ENCODE measurements at regions not wholly inside any gene's neighbourhood (a gene's known extent, or its start where the extent isn't known, plus 50 kb on each side); places are given as distances from the start of the nearest gene placed in this dataset.

DNA sequence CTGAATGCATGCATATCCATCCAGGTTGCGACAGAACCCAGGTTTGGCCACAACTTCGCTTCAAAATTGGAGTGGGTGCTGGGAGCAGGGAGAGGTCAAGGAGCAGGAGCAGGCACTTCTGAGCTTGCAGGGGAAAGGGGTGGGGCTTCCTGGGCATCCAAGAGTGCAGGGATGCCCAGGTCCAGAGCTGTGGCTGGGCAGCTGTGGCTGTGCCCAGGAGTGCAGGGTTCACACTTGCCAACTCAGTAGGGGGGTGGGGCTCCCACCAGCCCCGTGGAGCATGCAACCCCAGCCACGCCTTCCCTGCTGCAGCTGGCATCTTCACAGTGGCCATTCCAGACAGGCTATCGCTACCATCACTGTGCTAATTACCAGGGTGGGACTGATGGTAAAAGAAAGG is 115.3 kb upstream of the MTNR1B start:
- no peak for TF ChIP-seq EZH2 (IDR thresholded peaks at IDR 0.05)
- no peak for TF ChIP-seq POLR2AphosphoS5 (IDR thresholded peaks at IDR 0.05; ENCODE audit: borderline replicate concordance, low read depth, low read length)
- no peak for TF ChIP-seq FOXP2 (optimal IDR thresholded peaks at IDR 0.05; ENCODE audit: control extremely low read depth, extremely low read length, insufficient read depth)

Measured in SK-N-MC (cell line).